Testis (tissue), 2 donors: ENCODE measurements at regions not wholly inside any gene's neighbourhood (a gene's known extent, or its start where the extent isn't known, plus 50 kb on each side); places are given as distances from the start of the nearest gene placed in this dataset.

Experiments used
- CTCF ChIP-seq, 3 experiments: fragments of 450-650 bp in 2 of 3; fragments of 200-600 bp in 1 of 3; sonication (generic) in 1 of 3; IDR thresholded peaks; one replicate each; pipeline ENCODE4 v1.5.1; 2016 to 2019; ENCODE audit warnings: antibody characterized with exemption in 3 of 3, mild to moderate bottlenecking in 2 of 3, moderate library complexity in 1 of 3
- POLR2A ChIP-seq: fragments of 450-650 bp; IDR thresholded peaks from one replicate; pipeline ENCODE4 v1.6.1; 2017; ENCODE audit warnings: antibody characterized with exemption, mild to moderate bottlenecking, moderate library complexity

DNA sequence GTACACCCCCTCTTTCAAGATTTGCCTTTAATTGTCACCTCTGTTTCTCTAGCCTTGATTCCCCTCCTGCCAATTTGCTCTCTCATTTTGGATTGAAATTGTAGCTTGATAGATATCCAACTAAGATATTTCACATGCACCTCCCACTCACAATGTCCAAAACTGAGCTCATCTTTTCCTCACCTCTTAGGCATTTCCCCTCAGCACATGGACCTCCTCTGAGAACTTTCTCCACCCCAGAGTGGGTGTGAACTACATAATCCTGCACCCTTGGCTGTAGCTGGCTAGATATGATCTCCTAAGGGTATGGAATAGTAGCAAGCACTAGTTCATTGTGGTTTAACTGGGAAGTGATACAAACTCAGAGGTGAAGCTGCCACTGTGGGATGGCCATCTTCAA is 91.5 kb upstream of the SESN3 start:
- TF ChIP-seq CTCF (IDR thresholded peaks at IDR 0.05) (no peak), POLR2A (no peak)
